ENCODE measurements at regions not wholly inside any gene's neighbourhood (a gene's known extent, or its start where the extent isn't known, plus 50 kb on each side); places are given as distances from the start of the nearest gene placed in this dataset.

- Histone ChIP-seq H3K27me3 (replicated peaks; ENCODE audit: insufficient read depth, low read depth, low read length, poor library complexity) (no peaks in the 10 kb centered on the region), H3K36me3 (ENCODE audit: insufficient read depth, low read length, poor library complexity, severe bottlenecking) (no peaks in the 10 kb centered on the region), H3K9me3 (ENCODE audit: low read depth, low read length, poor library complexity, severe bottlenecking) (no peaks in the 10 kb centered on the region), H3K27ac (ENCODE audit: low read depth, low read length, poor library complexity, severe bottlenecking) (no peak overlapping the region), H3K4me1 (ENCODE audit: insufficient read depth, low read length, poor library complexity, severe bottlenecking) (peaks cover 4% of the 10 kb centered on the region), H3K4me3 (ENCODE audit: low read depth, low read length, poor library complexity, severe bottlenecking) (peak overlapping the region; percentile 14)
- DNase-seq (ENCODE audit: low spot score): peak; percentile 87
- TF ChIP-seq EZH2 (IDR thresholded peaks at IDR 0.05; ENCODE audit: borderline replicate concordance, low read depth, low read length, poor library complexity, severe bottlenecking): no peak
- TF ChIP-seq CTCF (conservative IDR thresholded peaks at IDR 0.05; ENCODE audit: low read depth, low read length): peak; percentile 90
- POLR2A ChIA-PET (ENCODE audit: low non-redundant PET): no interaction called here
- CTCF ChIA-PET: interaction anchor here (1.6 kb wide), 1 partner anchor 117 kb away, joined by 11 read pairs; no protein-coding TSS in a partner anchor
- intact Hi-C loops (cut with micrococcal nuclease; ENCODE audit: unreplicated experiment): loop anchor here (1.0 to 10.0 kb wide), 4 partner anchors 116 to 378 kb away; no protein-coding TSS in a partner anchor
- no TSS peak for BruUV-seq (replicated peaks)
These were observed 66.2 kb upstream of the SNX9 start for GRCh38 chr6:157756708-157757429.

- BruUV-seq (replicated peaks): no TSS peak
- ChIA-PET POLR2A (ENCODE audit: low non-redundant PET) (no interaction called here), CTCF (interaction anchor here (1.6 kb wide), 1 partner anchor 116 kb away, joined by 11 read pairs; no protein-coding TSS in a partner anchor)
- Histone ChIP-seq H3K4me3 (ENCODE audit: low read depth, low read length, poor library complexity, severe bottlenecking) (no peak overlapping the region), H3K27me3 (replicated peaks; ENCODE audit: insufficient read depth, low read depth, low read length, poor library complexity) (no peaks in the 10 kb centered on the region), H3K9me3 (ENCODE audit: low read depth, low read length, poor library complexity, severe bottlenecking) (no peaks in the 10 kb centered on the region), H3K36me3 (ENCODE audit: insufficient read depth, low read length, poor library complexity, severe bottlenecking) (no peaks in the 10 kb centered on the region), H3K27ac (ENCODE audit: low read depth, low read length, poor library complexity, severe bottlenecking) (no peak overlapping the region), H3K4me1 (ENCODE audit: insufficient read depth, low read length, poor library complexity, severe bottlenecking) (peaks cover 4% of the 10 kb centered on the region)
- intact Hi-C loops (cut with micrococcal nuclease; ENCODE audit: unreplicated experiment): loop anchor here (2.0 to 10.0 kb wide), 3 partner anchors 189 to 377 kb away; no protein-coding TSS in a partner anchor
- TF ChIP-seq CTCF (conservative IDR thresholded peaks at IDR 0.05; ENCODE audit: low read depth, low read length) (no peak), EZH2 (IDR thresholded peaks at IDR 0.05; ENCODE audit: borderline replicate concordance, low read depth, low read length, poor library complexity, severe bottlenecking) (no peak)
- no peak for DNase-seq (ENCODE audit: low spot score)
These were observed 65.3 kb upstream of the SNX9 start for GRCh38 chr6:157757430-157758403.

- no TSS peak for BruUV-seq (replicated peaks)
- intact Hi-C loops (cut with micrococcal nuclease; ENCODE audit: unreplicated experiment): loop anchor here (10.0 kb wide), 1 partner anchor 376 kb away; no protein-coding TSS in a partner anchor
- Histone ChIP-seq H3K36me3 (ENCODE audit: insufficient read depth, low read length, poor library complexity, severe bottlenecking) (no peaks in the 10 kb centered on the region), H3K27ac (ENCODE audit: low read depth, low read length, poor library complexity, severe bottlenecking) (no peak overlapping the region), H3K4me3 (ENCODE audit: low read depth, low read length, poor library complexity, severe bottlenecking) (no peak overlapping the region), H3K4me1 (ENCODE audit: insufficient read depth, low read length, poor library complexity, severe bottlenecking) (peaks cover 4% of the 10 kb centered on the region), H3K9me3 (ENCODE audit: low read depth, low read length, poor library complexity, severe bottlenecking) (no peaks in the 10 kb centered on the region), H3K27me3 (replicated peaks; ENCODE audit: insufficient read depth, low read depth, low read length, poor library complexity) (no peaks in the 10 kb centered on the region)
- TF ChIP-seq CTCF (conservative IDR thresholded peaks at IDR 0.05; ENCODE audit: low read depth, low read length): no peak
- no peak for TF ChIP-seq EZH2 (IDR thresholded peaks at IDR 0.05; ENCODE audit: borderline replicate concordance, low read depth, low read length, poor library complexity, severe bottlenecking)
- DNase-seq (ENCODE audit: low spot score): no peak
- ChIA-PET POLR2A (ENCODE audit: low non-redundant PET) (no interaction called here), CTCF (no interaction called here)
These were observed 64.5 kb upstream of the SNX9 start for GRCh38 chr6:157758516-157759023.
